T-cell (primary cell): ENCODE measurements at regions not wholly inside any gene's neighbourhood (a gene's known extent, or its start where the extent isn't known, plus 50 kb on each side); places are given as distances from the start of the nearest gene placed in this dataset.

ENCODE experiments used
- ATAC-seq, 4 experiments: fragments of 200-7000 bp in 3 of 4; fragments of 150-1000 bp in 1 of 4; cut with Tn5 transposase; replicated peaks in 1 of 4; 1 replicate in 3 of 4; 2 replicates in 1 of 4; pipeline ENCODE4 v1.10.0; 2021; ENCODE audit warnings: moderate library complexity in 3 of 4, mild to moderate bottlenecking in 2 of 4, moderate number of reproducible peaks in 1 of 4
- CTCF ChIA-PET, 2 donors: fragments of 300-600 bp; sonication (Branson Sonifier 250); formaldehyde crosslinking; loops; one replicate each; lab custom pipeline; 2022; ENCODE audit warnings: antibody characterized with exemption in 2 of 2; lab: Charles Lee
- POLR2A ChIA-PET, 2 donors: fragments of 300-600 bp; sonication (Branson Sonifier 250); formaldehyde crosslinking; loops; one replicate each; lab custom pipeline; 2022; ENCODE audit warnings: antibody characterized with exemption in 2 of 2; lab: Charles Lee
- DNase-seq, 35 experiments: peaks; one replicate each; pipeline versions ENCODE4 v3.0.0 to v3.0.0-alpha.2; 2013 to 2023
- H3K27ac ChIP-seq: one replicate; pipeline ENCODE4 v1.5.1; 2013; ENCODE audit warnings: low read length
- H3K27me3 ChIP-seq, 2 experiments: replicated peaks in 1 of 2; 1 replicate in 1 of 2; 2 replicates in 1 of 2; pipeline versions ENCODE4 v1.6.1 to v1.7.0; 2013; ENCODE audit warnings: low read length in 1 of 2, mixed read lengths in 1 of 2; ENCODE audit not compliant: control insufficient read depth in 2 of 2, insufficient read depth in 2 of 2; ENCODE audit errors: extremely low read depth in 1 of 2
- H3K36me3 ChIP-seq, 2 donors: 1 replicate in 1 of 2; 2 replicates in 1 of 2; pipeline versions ENCODE4 v1.6.1 to v1.7.0; 2013; ENCODE audit warnings: low read length in 1 of 2; ENCODE audit not compliant: control insufficient read depth in 2 of 2, insufficient read depth in 1 of 2; ENCODE audit errors: extremely low read depth in 1 of 2
- H3K4me1 ChIP-seq, 2 experiments: 1 replicate in 1 of 2; 2 replicates in 1 of 2; pipeline versions ENCODE4 v1.6.1 to v1.7.0; 2013; ENCODE audit warnings: low read length in 2 of 2, mixed read lengths in 1 of 2; ENCODE audit not compliant: insufficient read depth in 2 of 2, control insufficient read depth in 1 of 2; ENCODE audit errors: extremely low read depth in 1 of 2
- H3K4me3 ChIP-seq, 2 donors: 1 replicate in 1 of 2; 2 replicates in 1 of 2; pipeline versions ENCODE4 v1.5.1 to v1.7.0; 2013; ENCODE audit warnings: mild to moderate bottlenecking in 2 of 2, low read length in 1 of 2, moderate library complexity in 1 of 2; ENCODE audit not compliant: control insufficient read depth in 1 of 2; ENCODE audit errors: extremely low read depth in 1 of 2
- H3K9me3 ChIP-seq: 2 replicates; pipeline ENCODE4 v1.7.0; 2013
- H3K27ac Mint-ChIP-seq, 2 donors: one replicate each; pipeline ENCODE4 v1.8.0; 2020 to 2021; ENCODE audit warnings: mild to moderate bottlenecking in 2 of 2, mixed read lengths in 2 of 2
- H3K27me3 Mint-ChIP-seq, 2 donors: one replicate each; pipeline ENCODE4 v1.8.0; 2021 to 2022; ENCODE audit warnings: mixed read lengths in 2 of 2
- H3K36me3 Mint-ChIP-seq: one replicate; pipeline ENCODE4 v1.8.0; 2021; ENCODE audit warnings: mixed read lengths
- H3K4me1 Mint-ChIP-seq, 3 donors: one replicate each; pipeline ENCODE4 v1.8.0; 2020 to 2022; ENCODE audit warnings: mixed read lengths in 3 of 3, mild to moderate bottlenecking in 1 of 3
- H3K4me3 Mint-ChIP-seq, 3 donors: one replicate each; pipeline ENCODE4 v1.8.0; 2020 to 2022; ENCODE audit warnings: mild to moderate bottlenecking in 3 of 3, mixed read lengths in 3 of 3, moderate library complexity in 3 of 3
- H3K9me3 Mint-ChIP-seq, 3 donors: one replicate each; pipeline ENCODE4 v1.8.0; 2020 to 2022; ENCODE audit warnings: mixed read lengths in 3 of 3
- WGBS: methylation state at CpG from one replicate; pipeline ENCODE4 v1.1.5; 2013; ENCODE audit warnings: missing lambda C conversion rate; ENCODE audit not compliant: insufficient coverage; 5-methylcytosine and 5-hydroxymethylcytosine counted together

DNA sequence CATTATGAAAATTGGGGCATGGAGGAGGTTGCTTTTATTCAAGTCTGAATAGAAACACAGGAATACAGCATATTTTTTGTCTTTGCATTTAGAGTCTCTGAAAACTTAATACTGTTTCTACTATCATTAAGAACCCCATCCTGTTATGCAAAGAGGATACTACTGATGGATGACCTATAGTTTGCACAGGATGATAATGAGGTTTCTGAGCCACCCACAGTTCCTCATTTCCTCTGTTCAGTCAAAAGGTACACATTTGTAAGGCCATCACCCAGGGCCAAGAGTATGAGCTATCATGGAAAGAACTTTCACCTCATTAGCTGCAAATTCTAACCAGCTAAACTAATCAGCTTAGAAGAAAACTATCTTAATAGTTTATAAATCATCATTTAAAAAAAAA, 213.0 kb upstream of the CHRM2 start:
- POLR2A ChIA-PET: no interaction called here

DNA sequence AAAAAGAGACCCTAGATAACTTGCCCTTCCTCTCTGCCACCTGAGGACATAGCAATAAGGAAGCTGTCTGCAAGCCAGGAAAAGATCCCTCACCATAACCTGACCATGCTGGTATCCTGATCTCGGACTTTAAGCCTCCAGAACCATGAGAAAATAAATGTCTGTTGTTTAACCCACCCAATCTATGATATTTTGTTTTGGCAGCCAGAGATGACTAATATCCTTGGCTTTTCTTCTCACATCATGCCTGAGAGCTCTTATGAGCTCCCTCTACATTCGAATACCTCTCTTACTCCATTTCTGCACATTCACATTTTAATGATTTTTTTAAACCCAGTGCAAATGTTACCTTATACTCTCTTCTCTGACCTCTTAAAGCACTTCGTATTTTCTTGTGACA, 214.0 kb upstream of the CHRM2 start:
- no peak overlapping the region for H3K4me3 ChIP-seq
- no peaks in the 10 kb centered on the region for H3K9me3 ChIP-seq
- CTCF ChIA-PET: no interaction called here
- no peak for ATAC-seq
- H3K27me3 ChIP-seq: no peaks in the 10 kb centered on the region
- H3K36me3 Mint-ChIP-seq: no peaks in the 10 kb centered on the region
- peaks cover 4 to 17% (median 15%) of the 10 kb centered on the region in 3 donors for H3K9me3 Mint-ChIP-seq
- H3K4me1 ChIP-seq: no peaks in the 10 kb centered on the region
- H3K27ac Mint-ChIP-seq: no peak overlapping the region
- no peak for DNase-seq
- H3K36me3 ChIP-seq: no peaks in the 10 kb centered on the region
- H3K4me1 Mint-ChIP-seq: no peaks in the 10 kb centered on the region
- H3K27me3 Mint-ChIP-seq: no peaks in the 10 kb centered on the region
- no peak overlapping the region for H3K27ac ChIP-seq
- POLR2A ChIA-PET: no interaction called here
- WGBS: 60% methylated on average over 1 of the region's 3 CpGs
- no peak overlapping the region for H3K4me3 Mint-ChIP-seq

More for the DNA sequence above, 213.0 kb upstream of the CHRM2 start:
- H3K4me1 Mint-ChIP-seq: no peaks in the 10 kb centered on the region
- no peak overlapping the region for H3K4me3 Mint-ChIP-seq
- Histone ChIP-seq H3K4me1 (no peaks in the 10 kb centered on the region), H3K4me3 (no peak overlapping the region), H3K9me3 (no peaks in the 10 kb centered on the region), H3K27ac (no peak overlapping the region), H3K36me3 (no peaks in the 10 kb centered on the region), H3K27me3 (no peaks in the 10 kb centered on the region)
- CTCF ChIA-PET: no interaction called here
- no peaks in the 10 kb centered on the region for H3K27me3 Mint-ChIP-seq
- DNase-seq: no peak
- no peak for ATAC-seq
- peaks cover 4 to 13% (median 10%) of the 10 kb centered on the region in 3 donors for H3K9me3 Mint-ChIP-seq
- H3K36me3 Mint-ChIP-seq: no peaks in the 10 kb centered on the region
- no peak overlapping the region for H3K27ac Mint-ChIP-seq

DNA sequence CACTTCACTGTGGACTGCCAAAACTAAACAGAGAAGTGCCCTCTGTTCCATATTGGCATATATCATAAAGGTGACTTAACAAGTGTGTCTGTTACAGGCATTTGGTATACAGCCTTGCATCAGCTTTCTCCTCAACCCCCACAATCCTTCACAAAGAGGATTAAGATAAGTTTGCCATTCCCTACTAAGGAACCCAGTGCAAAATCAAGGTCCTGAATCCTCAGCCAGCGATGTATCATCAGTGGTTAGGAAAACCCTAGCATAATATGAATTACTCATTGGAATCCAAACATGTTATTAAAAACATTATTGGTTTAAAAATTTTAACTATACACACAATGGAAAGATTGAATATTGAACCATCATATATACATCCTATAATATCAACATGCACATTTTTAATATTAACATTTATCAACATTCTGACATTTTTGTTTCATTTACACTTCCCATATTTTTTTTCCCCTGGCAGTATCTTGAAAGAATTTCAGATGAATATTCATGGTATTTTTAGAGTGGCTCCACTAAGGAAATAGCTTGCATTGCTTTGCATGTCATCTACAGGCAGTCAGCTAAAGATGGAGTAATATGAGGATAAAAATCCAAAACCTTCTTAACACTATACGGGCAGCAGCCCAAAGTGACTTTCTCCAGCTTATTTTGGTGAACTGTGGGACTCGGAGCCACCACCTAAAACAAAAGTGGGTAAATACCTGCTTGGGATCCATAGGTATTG, 215.6 kb upstream of the CHRM2 start:
- Mint-ChIP-seq H3K4me3 (no peak overlapping the region), H3K9me3 (peaks cover 14 to 21% (median 21%) of the 10 kb centered on the region in 3 donors), H3K36me3 (no peaks in the 10 kb centered on the region), H3K27me3 (no peaks in the 10 kb centered on the region), H3K4me1 (no peaks in the 10 kb centered on the region), H3K27ac (no peak overlapping the region)
- ChIA-PET CTCF (no interaction called here), POLR2A (no interaction called here)
- Histone ChIP-seq H3K27me3 (no peaks in the 10 kb centered on the region), H3K27ac (no peak overlapping the region), H3K4me3 (no peak overlapping the region), H3K9me3 (no peaks in the 10 kb centered on the region), H3K4me1 (no peaks in the 10 kb centered on the region), H3K36me3 (no peaks in the 10 kb centered on the region)
- DNase-seq (no peak), ATAC-seq (no peak)
- no CpG with 5 or more reads among the region's 3 CpGs for WGBS

DNA sequence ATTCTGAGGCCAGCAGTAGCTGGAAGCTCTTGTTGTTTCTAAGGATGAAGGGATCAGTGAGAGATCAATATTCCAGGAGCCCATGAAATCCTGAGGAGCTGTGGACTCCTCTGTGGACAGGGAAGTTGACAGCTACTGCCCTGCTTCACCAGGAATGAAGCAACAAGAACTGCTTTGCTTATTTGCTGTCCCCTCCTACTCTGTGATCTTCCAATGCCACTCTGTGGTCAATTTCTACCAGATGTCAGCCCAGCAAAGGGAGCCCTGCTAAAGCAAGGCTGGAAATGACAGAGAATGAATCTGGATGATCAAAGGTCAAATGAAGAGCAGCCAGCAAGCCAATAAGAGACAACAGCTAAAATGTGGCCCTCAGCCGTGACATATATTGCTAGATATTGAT, 227.5 kb upstream of the CHRM2 start:
- H3K4me1 ChIP-seq: no peaks in the 10 kb centered on the region
- Mint-ChIP-seq H3K27ac (no peak overlapping the region), H3K27me3 (no peaks in the 10 kb centered on the region), H3K9me3 (peaks cover 4 to 14% (median 10%) of the 10 kb centered on the region in 3 donors), H3K4me3 (no peak overlapping the region), H3K4me1 (no peaks in the 10 kb centered on the region), H3K36me3 (no peaks in the 10 kb centered on the region)
- no peaks in the 10 kb centered on the region for H3K27me3 ChIP-seq
- H3K9me3 ChIP-seq: no peaks in the 10 kb centered on the region
- no peaks in the 10 kb centered on the region for H3K36me3 ChIP-seq
- WGBS: 60% methylated on average over 1 of the region's 1 CpG
- ChIA-PET CTCF (no interaction called here), POLR2A (no interaction called here)
- DNase-seq: no peak
- H3K4me3 ChIP-seq: no peak overlapping the region
- H3K27ac ChIP-seq: no peak overlapping the region
- no peak for ATAC-seq

DNA sequence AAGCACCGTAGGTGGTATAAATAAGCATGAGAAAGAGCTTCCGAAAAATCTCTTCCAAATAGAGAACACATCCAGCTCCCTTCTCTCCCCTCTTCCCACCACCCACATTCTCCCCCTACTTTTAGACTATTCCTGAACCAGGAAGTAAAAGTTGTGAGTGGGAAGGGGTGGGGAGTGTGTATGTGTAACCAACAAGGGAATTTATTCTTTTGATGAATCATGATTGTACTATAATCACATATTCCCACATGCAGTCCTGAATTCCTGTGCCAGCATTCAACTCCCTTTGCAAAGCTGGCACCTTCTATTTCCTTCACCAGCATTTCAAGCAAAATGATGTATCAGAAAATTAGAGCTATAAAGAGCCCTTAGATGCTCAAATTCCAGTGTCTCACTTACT, 230.6 kb upstream of the CHRM2 start:
- no peaks in the 10 kb centered on the region for H3K36me3 ChIP-seq
- CTCF ChIA-PET: no interaction called here
- peaks cover 8 to 14% (median 12%) of the 10 kb centered on the region in 3 donors for H3K9me3 Mint-ChIP-seq
- H3K4me1 ChIP-seq: no peaks in the 10 kb centered on the region
- no peak overlapping the region for H3K4me3 Mint-ChIP-seq
- H3K36me3 Mint-ChIP-seq: no peaks in the 10 kb centered on the region
- POLR2A ChIA-PET: no interaction called here
- no CpG with 5 or more reads among the region's 2 CpGs for WGBS
- DNase-seq (no peak), ATAC-seq (no peak)
- H3K4me3 ChIP-seq: no peak overlapping the region
- H3K9me3 ChIP-seq: no peaks in the 10 kb centered on the region
- H3K4me1 Mint-ChIP-seq: no peaks in the 10 kb centered on the region
- no peaks in the 10 kb centered on the region for H3K27me3 ChIP-seq
- no peaks in the 10 kb centered on the region for H3K27me3 Mint-ChIP-seq
- no peak overlapping the region for H3K27ac ChIP-seq
- H3K27ac Mint-ChIP-seq: no peak overlapping the region

DNA sequence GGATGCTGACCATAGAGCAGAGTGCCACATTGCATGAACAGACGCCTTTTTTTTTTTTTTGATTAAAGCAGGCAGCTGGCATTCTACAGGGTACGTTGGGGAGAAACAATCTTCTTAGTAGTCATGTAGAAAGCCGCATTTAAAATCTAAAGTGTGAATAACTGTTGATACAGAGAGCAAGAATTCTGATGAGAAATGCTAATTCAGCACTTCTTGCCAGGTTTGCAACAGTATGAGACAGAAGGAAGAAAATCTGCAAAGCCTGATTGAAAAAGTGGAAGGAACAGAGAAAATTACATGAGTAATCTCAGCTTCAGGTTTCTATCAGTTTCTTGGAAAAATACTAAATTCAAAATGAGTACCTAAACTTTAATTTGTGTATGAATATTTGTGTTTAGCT, 232.7 kb upstream of the CHRM2 start:
- Histone ChIP-seq H3K4me1 (no peaks in the 10 kb centered on the region), H3K4me3 (no peak overlapping the region), H3K27me3 (no peaks in the 10 kb centered on the region), H3K36me3 (no peaks in the 10 kb centered on the region), H3K9me3 (no peaks in the 10 kb centered on the region), H3K27ac (no peak overlapping the region)
- DNase-seq (no peak), ATAC-seq (no peak)
- CTCF ChIA-PET: no interaction called here
- 83% methylated on average over 1 of the region's 3 CpGs for WGBS
- H3K4me1 Mint-ChIP-seq: no peaks in the 10 kb centered on the region
- no peak overlapping the region for H3K27ac Mint-ChIP-seq
- H3K9me3 Mint-ChIP-seq: peaks cover 10 to 18% (median 16%) of the 10 kb centered on the region in 3 donors
- H3K4me3 Mint-ChIP-seq: no peak overlapping the region
- H3K36me3 Mint-ChIP-seq: no peaks in the 10 kb centered on the region
- POLR2A ChIA-PET: no interaction called here
- H3K27me3 Mint-ChIP-seq: no peaks in the 10 kb centered on the region

DNA sequence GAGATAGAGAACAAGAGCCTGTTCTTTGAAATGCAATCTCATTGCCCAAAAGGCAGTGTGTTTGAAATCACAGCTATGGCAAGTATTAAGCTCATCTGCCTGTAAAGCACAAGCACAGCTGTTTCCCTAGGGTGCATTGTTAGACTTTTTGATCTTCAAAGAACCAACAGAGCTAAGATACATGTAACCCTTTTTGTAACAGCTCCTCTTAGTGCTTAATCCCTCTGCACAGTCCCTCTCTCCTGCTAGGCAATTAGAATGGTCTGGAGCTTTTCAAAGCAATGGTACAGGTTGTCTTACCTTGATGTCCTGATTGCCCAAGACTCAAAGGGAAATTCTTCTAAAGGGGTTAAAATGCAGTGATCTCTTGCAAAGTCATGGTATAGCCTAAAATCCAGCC, 249.6 kb upstream of the CHRM2 start:
- POLR2A ChIA-PET: no interaction called here
- ATAC-seq: no peak
- Histone ChIP-seq H3K4me1 (no peaks in the 10 kb centered on the region), H3K9me3 (no peaks in the 10 kb centered on the region), H3K4me3 (no peak overlapping the region), H3K27me3 (no peaks in the 10 kb centered on the region), H3K36me3 (no peaks in the 10 kb centered on the region), H3K27ac (no peak overlapping the region)
- CTCF ChIA-PET: no interaction called here
- no peak for DNase-seq
- peaks cover 4 to 19% (median 6%) of the 10 kb centered on the region in 3 donors for H3K9me3 Mint-ChIP-seq
- no peaks in the 10 kb centered on the region for H3K27me3 Mint-ChIP-seq
- no peaks in the 10 kb centered on the region for H3K36me3 Mint-ChIP-seq
- H3K4me1 Mint-ChIP-seq: no peaks in the 10 kb centered on the region
- H3K4me3 Mint-ChIP-seq: no peak overlapping the region
- no peak overlapping the region for H3K27ac Mint-ChIP-seq
